ENCODE measurements at regions not wholly inside any gene's neighbourhood (a gene's known extent, or its start where the extent isn't known, plus 50 kb on each side); places are given as distances from the start of the nearest gene placed in this dataset.

- peaks cover 9% of the 10 kb centered on the region for H3K36me3 Mint-ChIP-seq
- Histone ChIP-seq H3K27ac (no peak overlapping the region), H3K36me3 (no peaks in the 10 kb centered on the region), H4K20me1 (ENCODE audit: low read depth) (peaks cover 7% of the 10 kb centered on the region), H3K79me2 (ENCODE audit: low read depth) (no peaks in the 10 kb centered on the region), H3K4me1 (peaks cover 3% of the 10 kb centered on the region), H3F3A (ENCODE audit: low read depth) (no peaks in the 10 kb centered on the region), H3K9ac (no peak overlapping the region), H3K9me3 (ENCODE audit: low read depth) (peaks cover 5% of the 10 kb centered on the region), H3K4me3 (no peak overlapping the region), H3K27me3 (no peaks in the 10 kb centered on the region), H2AFZ (replicated peaks) (no peak overlapping the region), H3K4me2 (no peak overlapping the region)
- TF ChIP-seq EZH2 (IDR thresholded peaks at IDR 0.05), result no peak
- no peak for DNase-seq (ENCODE audit: low spot score)
- H3K4me3 Mint-ChIP-seq, result no peak overlapping the region
- no peak overlapping the region for H3K27ac Mint-ChIP-seq
- H3K4me1 Mint-ChIP-seq, result peaks cover 3% of the 10 kb centered on the region
- no peaks in the 10 kb centered on the region for H3K27me3 Mint-ChIP-seq (ENCODE audit: insufficient read depth, low read depth)
- H3K9me3 Mint-ChIP-seq, result no peaks in the 10 kb centered on the region
Measured at GRCh38 chr4:56235011-56235410, 152.3 kb downstream of the AASDH start.

- Mint-ChIP-seq H3K9me3 (no peaks in the 10 kb centered on the region), H3K27me3 (ENCODE audit: insufficient read depth, low read depth) (no peaks in the 10 kb centered on the region), H3K27ac (no peak overlapping the region), H3K4me3 (no peak overlapping the region), H3K36me3 (peaks cover 9% of the 10 kb centered on the region), H3K4me1 (peaks cover 6% of the 10 kb centered on the region)
- Histone ChIP-seq H3F3A (ENCODE audit: low read depth) (no peaks in the 10 kb centered on the region), H3K4me3 (no peak overlapping the region), H3K4me1 (peaks cover 8% of the 10 kb centered on the region), H3K9me3 (ENCODE audit: low read depth) (peaks cover 5% of the 10 kb centered on the region), H3K27ac (no peak overlapping the region), H3K27me3 (no peaks in the 10 kb centered on the region), H3K9ac (no peak overlapping the region), H3K79me2 (ENCODE audit: low read depth) (no peaks in the 10 kb centered on the region), H3K4me2 (no peak overlapping the region), H3K36me3 (no peaks in the 10 kb centered on the region), H2AFZ (replicated peaks) (no peak overlapping the region), H4K20me1 (ENCODE audit: low read depth) (peaks cover 7% of the 10 kb centered on the region)
- no peak for DNase-seq (ENCODE audit: low spot score)
- no peak for TF ChIP-seq EZH2 (IDR thresholded peaks at IDR 0.05)
- TF ChIP-seq EZH2phosphoT487 (IDR thresholded peaks at IDR 0.05), result no peak
- TF ChIP-seq CTCF (IDR thresholded peaks at IDR 0.05), result no peak
Measured at GRCh38 chr4:56234098-56234497, 153.2 kb downstream of the AASDH start.

GRCh38 chr4:56231410-56231809, 155.9 kb downstream of the AASDH start:
- H3K4me1 Mint-ChIP-seq, result peaks cover 9% of the 10 kb centered on the region

More at GRCh38 chr4:56231410-56231809, 155.9 kb downstream of the AASDH start:
- Mint-ChIP-seq H3K36me3 (peaks cover 16% of the 10 kb centered on the region), H3K27me3 (ENCODE audit: insufficient read depth, low read depth) (no peaks in the 10 kb centered on the region), H3K27ac (no peak overlapping the region), H3K9me3 (peaks cover 10% of the 10 kb centered on the region), H3K4me3 (no peak overlapping the region)
- no peak overlapping the region for H3K4me2 ChIP-seq
- TF ChIP-seq CTCF (IDR thresholded peaks at IDR 0.05), result no peak
- no peak for TF ChIP-seq EZH2 (IDR thresholded peaks at IDR 0.05)
- TF ChIP-seq EZH2phosphoT487 (IDR thresholded peaks at IDR 0.05), result no peak
- no peak overlapping the region for H3K9ac ChIP-seq
- H4K20me1 ChIP-seq (ENCODE audit: low read depth), result no peaks in the 10 kb centered on the region
- peaks cover 7% of the 10 kb centered on the region for H3F3A ChIP-seq (ENCODE audit: low read depth)
- H3K9me3 ChIP-seq (ENCODE audit: low read depth), result peaks cover 5% of the 10 kb centered on the region
- H2AFZ ChIP-seq (replicated peaks), result no peak overlapping the region
- H3K79me2 ChIP-seq (ENCODE audit: low read depth), result no peaks in the 10 kb centered on the region
- H3K4me3 ChIP-seq, result no peak overlapping the region
- H3K27me3 ChIP-seq, result no peaks in the 10 kb centered on the region
- H3K36me3 ChIP-seq, result no peaks in the 10 kb centered on the region
- peaks cover 14% of the 10 kb centered on the region for H3K4me1 ChIP-seq
- no peak for DNase-seq (ENCODE audit: low spot score)
- H3K27ac ChIP-seq, result no peak overlapping the region
